ENCODE measurements at regions not wholly inside any gene's neighbourhood (a gene's known extent, or its start where the extent isn't known, plus 50 kb on each side); places are given as distances from the start of the nearest gene placed in this dataset.

GRCh38 chr10:79007018-79007417 is 61.7 kb upstream of the ZMIZ1 start:
- Histone ChIP-seq H3K4me1 (ENCODE audit: low read depth) (peaks cover 12% of the 10 kb centered on the region), H3K4me3 (no peak overlapping the region), H3K9me3 (ENCODE audit: low read depth) (no peaks in the 10 kb centered on the region), H3K27ac (no peak overlapping the region), H3K27me3 (no peaks in the 10 kb centered on the region), H3K36me3 (no peaks in the 10 kb centered on the region)
- TF ChIP-seq CTCF (IDR thresholded peaks at IDR 0.05; ENCODE audit: low read depth, low read length) = no peak
- DNase-seq (ENCODE audit: low read depth in 1 of 2, low spot score in 1 of 2) = no peak

- no peak overlapping the region for H3K4me3 ChIP-seq
- H3K36me3 ChIP-seq = no peaks in the 10 kb centered on the region
- no peak for TF ChIP-seq CTCF (IDR thresholded peaks at IDR 0.05; ENCODE audit: low read depth, low read length)
- no peak overlapping the region for H3K27ac ChIP-seq
- no peaks in the 10 kb centered on the region for H3K27me3 ChIP-seq
- DNase-seq (ENCODE audit: low read depth in 1 of 2, low spot score in 1 of 2) = peak in 1 of 2 donors; percentile 65
- H3K9me3 ChIP-seq (ENCODE audit: low read depth) = no peaks in the 10 kb centered on the region
- peaks cover 12% of the 10 kb centered on the region for H3K4me1 ChIP-seq (ENCODE audit: low read depth)
These were observed 61.1 kb upstream of the ZMIZ1 start for GRCh38 chr10:79007421-79008319.

GRCh38 chr10:79009145-79009544 is 59.6 kb upstream of the ZMIZ1 start:
- H3K4me3 ChIP-seq = no peak overlapping the region
- no peaks in the 10 kb centered on the region for H3K27me3 ChIP-seq
- no peak overlapping the region for H3K27ac ChIP-seq
- H3K36me3 ChIP-seq = no peaks in the 10 kb centered on the region
- DNase-seq (ENCODE audit: low read depth in 1 of 2, low spot score in 1 of 2) = no peak
- H3K4me1 ChIP-seq (ENCODE audit: low read depth) = peaks cover 7% of the 10 kb centered on the region
- H3K9me3 ChIP-seq (ENCODE audit: low read depth) = no peaks in the 10 kb centered on the region
- no peak for TF ChIP-seq CTCF (IDR thresholded peaks at IDR 0.05; ENCODE audit: low read depth, low read length)

- no peak overlapping the region for H3K27ac ChIP-seq
- no peak for DNase-seq (ENCODE audit: low read depth in 1 of 2, low spot score in 1 of 2)
- peaks cover 5% of the 10 kb centered on the region for H3K4me1 ChIP-seq (ENCODE audit: low read depth)
- TF ChIP-seq CTCF (IDR thresholded peaks at IDR 0.05; ENCODE audit: low read depth, low read length) = no peak
- H3K27me3 ChIP-seq = no peaks in the 10 kb centered on the region
- H3K36me3 ChIP-seq = no peaks in the 10 kb centered on the region
- H3K9me3 ChIP-seq (ENCODE audit: low read depth) = no peaks in the 10 kb centered on the region
- no peak overlapping the region for H3K4me3 ChIP-seq
These were observed 56.2 kb upstream of the ZMIZ1 start for GRCh38 chr10:79012567-79012966.

GRCh38 chr10:79013406-79013987 is 55.3 kb upstream of the ZMIZ1 start:
- no peaks in the 10 kb centered on the region for H3K9me3 ChIP-seq (ENCODE audit: low read depth)
- H3K4me1 ChIP-seq (ENCODE audit: low read depth) = peaks cover 4% of the 10 kb centered on the region
- DNase-seq (ENCODE audit: low read depth in 1 of 2, low spot score in 1 of 2) = no peak
- no peaks in the 10 kb centered on the region for H3K27me3 ChIP-seq
- no peaks in the 10 kb centered on the region for H3K36me3 ChIP-seq
- no peak overlapping the region for H3K27ac ChIP-seq
- TF ChIP-seq CTCF (IDR thresholded peaks at IDR 0.05; ENCODE audit: low read depth, low read length) = no peak
- H3K4me3 ChIP-seq = no peak overlapping the region

Measured in cardiac muscle cell (in vitro differentiated cells and primary cell).